DMS53 treated with DMSO at 0.1 percent for 48 hours (cell line): ENCODE measurements at regions not wholly inside any gene's neighbourhood (a gene's known extent, or its start where the extent isn't known, plus 50 kb on each side); places are given as distances from the start of the nearest gene placed in this dataset.

ENCODE experiments used
- DNase-seq: peaks from one replicate; lab custom pipeline; 2025; ENCODE audit not compliant: unreplicated experiment; lab: John Stamatoyannopoulos, UW

DNA sequence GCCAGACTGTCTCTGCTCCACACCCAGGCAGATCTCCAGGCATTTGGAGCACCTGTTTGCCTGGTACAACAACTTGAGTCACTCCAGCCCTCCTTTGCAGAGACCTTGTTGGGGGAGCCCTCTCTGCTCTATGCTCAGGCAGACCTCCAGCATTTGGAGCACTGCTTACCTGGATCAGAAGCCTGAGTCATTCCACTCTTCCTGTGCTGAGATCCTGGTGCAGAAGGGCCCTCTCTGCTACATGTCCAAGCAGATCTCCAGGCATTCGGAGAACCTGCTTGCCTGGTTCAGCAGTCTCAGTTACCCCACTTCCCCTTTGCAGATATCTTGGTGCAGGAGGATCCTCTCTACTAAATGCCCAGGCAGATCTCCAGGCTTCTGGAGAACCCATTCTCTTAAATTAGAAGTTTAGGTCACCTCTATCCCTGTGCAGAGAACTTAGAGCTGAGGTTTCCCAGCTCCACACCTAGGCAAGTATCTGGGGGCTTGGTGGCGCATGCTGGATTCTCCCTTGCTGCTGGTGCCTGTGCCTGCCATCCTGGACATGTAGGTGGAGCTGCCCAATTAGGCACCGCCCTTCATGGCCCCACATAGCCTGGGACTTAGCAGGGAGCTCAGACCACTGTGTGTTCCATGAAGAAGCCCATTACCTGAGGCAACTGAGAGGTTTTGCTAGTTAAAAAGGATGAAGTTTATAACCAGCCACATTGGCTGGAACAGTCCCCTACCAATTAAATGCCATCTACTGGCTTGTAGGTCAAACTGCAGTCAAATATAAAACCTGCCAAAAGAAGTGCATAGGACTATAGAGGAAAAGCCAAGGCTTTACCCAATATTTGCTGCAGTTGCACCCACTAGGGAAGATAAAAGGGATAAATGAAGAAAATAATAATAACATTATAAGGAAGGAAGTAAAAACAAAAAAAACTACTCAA is 97.6 kb upstream of the SLITRK6 start:
- DNase-seq: no peak

DNA sequence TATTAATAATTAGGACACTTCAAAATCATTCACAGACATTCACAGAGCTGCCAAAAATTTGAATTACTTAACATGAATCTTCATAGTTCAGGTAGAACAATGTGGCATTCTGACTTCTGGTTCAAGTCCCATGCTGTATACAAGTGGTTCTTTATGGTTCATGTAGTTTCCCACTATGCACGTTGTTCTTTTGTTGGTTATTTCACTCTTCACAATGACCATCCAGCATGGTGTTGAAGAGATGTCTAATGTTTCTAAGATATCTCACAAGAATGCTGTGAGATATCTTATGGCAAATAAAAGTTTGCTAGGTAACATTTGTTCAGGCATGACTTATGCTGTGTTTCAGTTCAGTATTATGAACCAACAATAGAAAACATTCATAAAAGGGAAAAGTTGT is 88.2 kb upstream of the SLITRK6 start:
- no peak for DNase-seq

DNA sequence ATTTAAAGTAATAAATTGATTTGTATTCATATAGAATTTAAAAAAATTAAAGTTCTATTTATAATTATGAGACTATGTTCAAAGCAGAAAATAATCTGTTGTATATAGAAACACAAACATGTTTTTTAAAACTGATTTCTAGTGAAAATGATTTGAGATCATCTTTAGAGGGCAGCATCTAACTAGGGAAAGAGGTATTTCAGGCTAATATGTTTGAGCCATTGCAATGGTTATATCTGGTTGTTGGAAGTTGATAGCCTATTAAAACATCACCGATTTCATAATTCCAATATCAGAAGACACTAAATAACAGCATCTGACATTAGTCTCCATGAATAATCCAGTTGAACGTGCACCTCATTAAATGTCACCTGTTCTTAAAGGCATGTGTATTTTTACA is 79.8 kb upstream of the SLITRK6 start:
- no peak for DNase-seq

DNA sequence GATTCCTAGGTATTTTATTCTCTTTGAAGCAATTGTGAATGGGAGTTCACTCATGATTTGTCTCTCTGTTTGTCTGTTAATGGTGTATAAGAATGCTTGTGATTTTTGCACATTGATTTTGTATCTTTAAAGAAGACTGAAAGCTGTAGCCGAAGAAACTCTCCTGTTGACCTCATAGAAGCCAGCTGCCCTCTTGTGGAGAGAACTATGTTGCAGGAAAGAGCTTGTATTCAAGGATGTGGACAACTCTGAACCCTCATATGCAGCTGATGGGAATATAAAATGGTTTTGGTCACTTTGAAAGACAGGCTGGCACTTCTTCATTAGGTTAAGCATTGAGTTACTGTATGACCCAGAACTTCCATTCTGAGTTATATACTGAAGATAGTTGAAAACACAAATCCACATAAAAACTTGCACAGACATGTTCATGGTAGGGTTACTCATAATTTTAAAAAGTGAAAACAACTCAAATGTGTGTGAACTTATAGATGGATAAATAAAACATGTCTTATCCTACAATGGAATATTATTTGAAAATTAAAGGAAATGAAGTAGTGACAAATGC is 65.8 kb upstream of the SLITRK6 start:
- peak; percentile 6 for DNase-seq

DNA sequence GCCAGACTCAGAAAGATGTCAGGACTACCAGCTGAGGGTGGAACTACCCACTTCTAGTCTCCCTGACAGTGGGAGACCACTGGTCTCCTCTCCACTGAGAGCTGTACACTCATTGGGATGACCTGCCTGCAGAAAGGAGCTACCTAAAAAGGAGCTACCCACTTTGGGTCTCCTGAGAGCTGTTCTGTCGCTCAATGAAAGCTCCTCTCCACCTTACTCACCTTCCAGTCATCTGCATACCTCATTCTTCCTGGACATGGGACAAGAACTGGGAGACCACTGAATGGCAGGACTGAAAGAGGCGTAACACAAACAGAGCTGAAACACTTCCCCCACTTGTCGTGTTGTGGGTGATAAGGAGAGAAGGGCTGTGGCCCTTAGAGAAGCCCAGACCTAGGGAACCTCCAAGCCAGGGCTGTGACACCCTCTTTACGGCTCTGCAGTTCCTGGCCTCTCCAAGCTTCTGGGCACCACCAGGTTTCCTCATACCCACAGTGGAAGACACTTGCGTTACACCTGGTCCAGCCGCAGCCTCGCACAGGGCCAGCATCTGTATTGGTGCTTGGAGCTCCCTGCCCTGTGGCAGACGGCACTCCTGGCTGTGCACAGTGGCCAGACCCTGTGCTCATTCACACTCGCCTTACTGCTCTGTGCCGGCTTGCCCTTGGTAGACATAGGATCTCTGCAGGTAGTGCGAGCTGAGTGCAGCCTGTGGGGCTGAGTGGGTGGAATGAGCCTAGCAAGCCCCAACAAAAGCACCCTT is 54.9 kb upstream of the SLITRK6 start:
- no peak for DNase-seq

DNA sequence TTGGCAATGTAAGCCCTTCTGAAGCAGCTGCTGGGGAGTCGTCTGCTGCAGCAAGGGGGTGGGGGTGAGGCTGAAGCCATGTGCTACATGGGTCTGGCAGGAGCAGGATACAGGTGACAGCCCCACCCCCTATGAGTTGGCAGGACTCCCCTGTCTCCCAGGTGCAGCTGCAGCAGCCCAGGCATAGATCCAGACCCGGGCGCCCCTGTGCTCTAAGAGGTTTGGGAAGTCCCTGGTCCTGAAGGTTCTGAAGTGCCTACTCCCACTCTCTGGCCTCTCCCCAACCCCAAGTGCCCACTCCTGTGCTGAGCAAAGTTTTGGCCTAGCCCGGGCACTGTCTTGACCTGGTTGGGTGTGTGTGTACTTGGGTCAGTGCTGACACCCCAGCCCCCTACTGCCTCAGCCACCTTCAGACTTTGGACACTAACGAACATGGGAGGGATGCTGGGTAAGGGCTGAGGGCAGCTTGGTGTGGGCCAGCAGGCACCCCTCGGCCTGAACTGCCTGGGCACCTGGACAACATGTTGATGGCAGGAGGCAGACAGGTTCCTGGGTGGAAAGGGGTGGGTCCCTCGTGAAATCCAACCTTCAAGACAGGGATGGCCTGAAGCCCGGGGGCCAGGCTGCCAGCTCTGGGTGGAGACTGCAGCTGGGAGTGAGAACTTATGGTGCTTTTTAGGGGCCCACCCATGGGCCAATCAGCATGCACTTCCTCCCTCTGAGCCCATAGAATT is 54.1 kb upstream of the SLITRK6 start:
- no peak for DNase-seq
